ENCODE measurements at regions not wholly inside any gene's neighbourhood (a gene's known extent, or its start where the extent isn't known, plus 50 kb on each side); places are given as distances from the start of the nearest gene placed in this dataset.

- TF ChIP-seq CTCF (IDR thresholded peaks at IDR 0.05; ENCODE audit: low read depth, low read length, poor library complexity, severe bottlenecking) (no peak), EZH2phosphoT487 (IDR thresholded peaks at IDR 0.05; ENCODE audit: borderline replicate concordance, low read length) (no peak)
Measured at GRCh38 chr12:86730233-86730632, 474.0 kb upstream of the MGAT4C start.

Measured in DOHH2 (cell line).